ENCODE measurements at regions not wholly inside any gene's neighbourhood (a gene's known extent, or its start where the extent isn't known, plus 50 kb on each side); places are given as distances from the start of the nearest gene placed in this dataset.

- ATAC-seq (no peak), DNase-seq (no peak)
- intact Hi-C loops (cut with DNase I): no loop called here
Observed at GRCh38 chr9:119523508-119523907, 154.3 kb upstream of the BRINP1 start.

- intact Hi-C loops (cut with DNase I): no loop called here
- ATAC-seq (no peak), DNase-seq (no peak)
Observed at GRCh38 chr9:119522381-119522780, 153.1 kb upstream of the BRINP1 start.

GRCh38 chr9:119509291-119509905 lies 140.2 kb upstream of the BRINP1 start:
- ATAC-seq (no peak), DNase-seq (no peak)
- intact Hi-C loops (cut with DNase I): no loop called here

- ATAC-seq: no peak
- intact Hi-C loops (cut with DNase I): no loop called here
- no peak for DNase-seq
Observed at GRCh38 chr9:119501374-119501773, 132.1 kb upstream of the BRINP1 start.

- no peak for ATAC-seq
- intact Hi-C loops (cut with DNase I): no loop called here
- no peak for DNase-seq
Observed at GRCh38 chr9:119500072-119500771, 131.0 kb upstream of the BRINP1 start.

- intact Hi-C loops (cut with DNase I): no loop called here
- DNase-seq (no peak), ATAC-seq (no peak)
Observed at GRCh38 chr9:119487118-119487827, 118.0 kb upstream of the BRINP1 start.

- no peak for DNase-seq
- intact Hi-C loops (cut with DNase I): no loop called here
- no peak for ATAC-seq
Observed at GRCh38 chr9:119483153-119483552, 113.9 kb upstream of the BRINP1 start.

- intact Hi-C loops (cut with DNase I): no loop called here
- DNase-seq: no peak
Observed at GRCh38 chr9:119477197-119477596, 108.0 kb upstream of the BRINP1 start.

GRCh38 chr9:119458068-119458467 lies 88.8 kb upstream of the BRINP1 start:
- intact Hi-C loops (cut with DNase I): no loop called here
- ATAC-seq: no peak
- DNase-seq: no peak

More at GRCh38 chr9:119477197-119477596, 108.0 kb upstream of the BRINP1 start:
- ATAC-seq: no peak

- DNase-seq (no peak), ATAC-seq (no peak)
- intact Hi-C loops (cut with DNase I): no loop called here
Observed at GRCh38 chr9:119453980-119454379, 84.7 kb upstream of the BRINP1 start.

GRCh38 chr9:119453490-119453911 lies 84.3 kb upstream of the BRINP1 start:
- no peak for DNase-seq
- intact Hi-C loops (cut with DNase I): no loop called here
- no peak for ATAC-seq

- ATAC-seq (no peak), DNase-seq (no peak)
- intact Hi-C loops (cut with DNase I): no loop called here
Observed at GRCh38 chr9:119451426-119451825, 82.2 kb upstream of the BRINP1 start.

- ATAC-seq (no peak), DNase-seq (no peak)
- intact Hi-C loops (cut with DNase I): no loop called here
Observed at GRCh38 chr9:119443179-119443578, 73.9 kb upstream of the BRINP1 start.

- intact Hi-C loops (cut with DNase I): no loop called here
- DNase-seq: no peak
- no peak for ATAC-seq
Observed at GRCh38 chr9:119441832-119442231, 72.6 kb upstream of the BRINP1 start.

GRCh38 chr9:119441338-119441737 lies 72.1 kb upstream of the BRINP1 start:
- intact Hi-C loops (cut with DNase I): no loop called here

GRCh38 chr9:119436261-119436660 lies 67.0 kb upstream of the BRINP1 start:
- DNase-seq (no peak), ATAC-seq (no peak)
- intact Hi-C loops (cut with DNase I): no loop called here

More at GRCh38 chr9:119441338-119441737, 72.1 kb upstream of the BRINP1 start:
- DNase-seq (no peak), ATAC-seq (no peak)

- intact Hi-C loops (cut with DNase I): no loop called here
- ATAC-seq (no peak), DNase-seq (no peak)
Observed at GRCh38 chr9:119435076-119435475, 65.8 kb upstream of the BRINP1 start.

- no peak for ATAC-seq
- intact Hi-C loops (cut with DNase I): no loop called here
- no peak for DNase-seq
Observed at GRCh38 chr9:119432428-119432827, 63.2 kb upstream of the BRINP1 start.

- no peak for ATAC-seq
- intact Hi-C loops (cut with DNase I): no loop called here
- no peak for DNase-seq
Observed at GRCh38 chr9:119429302-119429701, 60.1 kb upstream of the BRINP1 start.

GRCh38 chr9:119420231-119420630 lies 51.0 kb upstream of the BRINP1 start:
- no peak for ATAC-seq
- intact Hi-C loops (cut with DNase I): no loop called here
- no peak for DNase-seq

Data from left cardiac atrium (tissue), 4 donors.